HG02973 (cell line): ENCODE measurements at regions not wholly inside any gene's neighbourhood (a gene's known extent, or its start where the extent isn't known, plus 50 kb on each side); places are given as distances from the start of the nearest gene placed in this dataset.

ENCODE experiments used
- ATAC-seq: cut with Tn5 transposase; IDR thresholded peaks from one replicate; pipeline ENCODE4 v1.9.1; 2021; ENCODE audit warnings: moderate library complexity; ENCODE audit not compliant: unreplicated experiment

DNA sequence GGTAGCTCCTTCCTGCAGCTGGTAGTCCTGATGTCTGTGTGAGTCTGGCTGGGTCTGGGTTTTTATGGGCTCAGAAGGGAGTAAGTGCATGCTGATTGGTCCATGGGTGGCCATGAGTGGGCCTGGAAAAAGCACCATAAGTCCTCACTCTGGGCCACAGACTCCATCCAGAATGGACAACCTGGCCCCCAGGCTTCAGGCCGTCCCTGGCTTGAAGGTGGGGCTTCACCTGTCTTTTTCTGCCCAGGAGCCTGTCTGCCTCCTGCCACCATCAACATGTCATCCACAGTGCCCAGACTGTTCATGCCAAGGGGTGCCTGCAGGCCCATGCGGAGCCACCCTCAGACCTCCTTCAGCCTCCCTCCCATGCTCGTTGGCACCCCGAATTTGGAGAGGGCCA lies 620.0 kb downstream of the RAPGEF2 start:
- no peak for ATAC-seq

DNA sequence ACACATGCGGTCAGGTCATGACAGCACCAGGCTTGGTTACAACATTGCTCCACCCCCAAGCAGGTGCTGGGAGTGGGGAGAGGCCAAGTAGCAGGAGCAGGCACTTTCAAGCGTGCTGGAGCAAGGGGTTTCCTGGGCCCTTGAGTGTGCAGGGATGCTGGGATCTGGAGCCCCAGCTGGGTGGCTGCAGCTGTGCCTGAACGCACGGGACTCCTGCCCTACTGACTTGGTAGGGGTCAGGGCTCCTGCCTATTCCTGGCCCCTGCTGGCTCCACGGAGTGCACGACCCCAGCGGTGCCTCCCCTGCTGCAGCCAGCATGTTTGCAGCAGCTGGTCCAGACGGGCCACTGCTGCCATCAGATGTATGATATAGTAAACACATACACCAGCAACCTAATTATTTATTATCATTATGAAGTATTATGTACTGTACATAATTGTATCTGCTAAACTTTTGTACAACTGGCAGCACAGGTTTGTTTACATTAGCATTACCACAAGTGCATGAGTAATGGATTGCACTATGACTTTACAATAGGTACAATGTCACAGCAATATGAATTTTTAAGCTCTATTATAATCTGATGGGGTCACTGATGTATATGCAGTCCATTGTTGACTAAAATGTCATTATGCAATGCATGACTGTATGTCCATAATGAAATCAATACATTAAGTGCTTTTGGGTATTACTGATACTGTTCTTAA lies 620.6 kb downstream of the RAPGEF2 start:
- ATAC-seq, result no peak

DNA sequence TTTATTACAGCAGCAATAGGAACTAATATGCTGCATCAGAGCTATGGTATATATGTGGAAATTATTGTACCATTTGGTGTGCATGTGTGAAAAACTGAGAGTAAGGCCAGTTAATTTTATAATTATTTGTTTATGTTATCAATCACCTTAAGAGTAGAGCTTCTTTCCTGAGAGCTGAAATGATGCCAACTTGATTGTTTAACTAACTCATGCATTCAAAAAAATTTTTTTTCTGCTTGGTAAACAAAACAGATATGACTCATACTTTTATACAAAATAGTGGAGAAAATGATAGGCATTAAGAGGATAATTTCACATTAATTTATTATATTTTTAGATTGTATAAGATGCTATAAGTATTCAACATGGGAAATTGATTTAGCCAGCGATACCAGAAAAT lies 622.7 kb downstream of the RAPGEF2 start:
- ATAC-seq, result no peak

DNA sequence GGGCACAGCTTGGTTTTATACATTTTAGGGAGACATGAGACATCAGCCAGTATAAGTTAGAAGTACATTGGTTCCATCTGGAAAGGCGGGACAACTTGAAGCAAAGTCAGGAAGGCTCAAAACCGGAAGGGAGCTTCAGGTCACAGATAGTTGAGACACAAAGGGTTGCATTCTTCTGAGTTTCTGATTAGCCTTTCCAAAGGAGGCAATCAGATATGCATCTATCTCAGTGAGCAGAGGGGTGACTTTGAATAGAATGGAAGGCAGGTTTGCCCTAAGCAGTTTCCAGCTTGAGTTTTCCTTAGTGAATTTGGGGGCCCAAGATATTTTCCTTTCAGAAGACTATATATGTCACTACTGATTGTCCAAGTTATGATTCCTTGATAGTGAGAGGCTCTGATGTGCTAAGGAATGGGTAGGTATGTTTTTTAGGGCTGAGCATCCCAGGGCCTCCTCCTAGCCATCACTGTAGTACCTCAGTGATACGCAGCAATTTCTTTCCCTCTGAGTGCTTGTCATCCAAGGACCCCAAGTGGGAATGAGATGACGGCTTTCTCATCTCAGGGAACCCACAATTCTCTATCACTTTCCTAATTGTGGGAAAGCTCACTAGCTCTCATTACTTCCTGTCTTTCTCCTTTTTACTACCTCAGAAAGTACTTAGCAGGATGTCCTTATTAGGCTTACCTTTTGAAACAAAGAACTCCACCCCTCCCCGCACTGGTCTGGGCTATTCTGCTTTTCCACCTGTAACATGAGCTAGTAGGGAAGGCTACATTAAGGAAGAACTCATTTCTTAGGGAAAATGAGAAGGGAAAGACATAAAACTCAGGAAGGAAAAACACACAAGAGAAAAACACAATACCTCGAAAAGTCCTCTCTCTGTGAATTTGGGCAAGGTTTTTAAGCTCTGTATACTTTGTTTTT lies 632.7 kb downstream of the RAPGEF2 start:
- ATAC-seq, result no peak

DNA sequence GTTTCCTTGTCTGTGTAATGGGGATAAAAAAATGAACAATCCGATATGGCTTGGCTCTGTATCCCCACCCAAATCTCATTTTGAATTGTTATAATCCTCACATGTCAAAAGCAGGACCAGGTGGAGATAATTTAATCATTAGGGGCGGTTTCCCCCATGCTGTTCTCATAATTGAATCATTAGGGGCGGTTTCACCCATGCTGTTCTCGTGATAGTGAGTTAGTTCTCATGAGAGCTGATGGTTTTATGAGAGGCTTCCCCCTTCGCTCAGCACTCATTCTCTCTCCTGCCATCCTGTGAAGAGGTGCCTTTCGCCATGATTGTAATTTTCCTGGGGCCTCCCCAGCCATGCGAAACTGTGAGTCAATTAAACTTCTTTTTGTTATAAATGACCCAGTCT lies 633.5 kb downstream of the RAPGEF2 start:
- no peak for ATAC-seq

DNA sequence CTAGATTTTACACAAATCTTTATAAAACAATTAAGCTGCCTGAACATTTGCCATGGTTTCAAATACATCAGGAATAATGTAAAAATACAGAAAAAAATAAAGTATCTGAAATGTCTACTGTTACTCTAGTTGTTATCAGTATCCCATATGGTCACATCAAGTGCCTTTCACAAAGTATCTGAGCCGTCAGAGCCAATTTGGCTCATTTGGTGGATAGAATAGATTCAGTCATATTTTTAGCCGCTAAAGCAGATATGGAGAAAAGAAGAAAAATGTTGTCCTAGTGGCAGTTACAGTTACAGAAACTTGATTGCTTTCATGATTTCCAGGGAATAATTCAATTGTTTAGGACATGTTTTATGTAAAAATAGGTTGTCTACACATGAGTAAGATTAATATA lies 641.1 kb downstream of the RAPGEF2 start:
- ATAC-seq, result no peak

DNA sequence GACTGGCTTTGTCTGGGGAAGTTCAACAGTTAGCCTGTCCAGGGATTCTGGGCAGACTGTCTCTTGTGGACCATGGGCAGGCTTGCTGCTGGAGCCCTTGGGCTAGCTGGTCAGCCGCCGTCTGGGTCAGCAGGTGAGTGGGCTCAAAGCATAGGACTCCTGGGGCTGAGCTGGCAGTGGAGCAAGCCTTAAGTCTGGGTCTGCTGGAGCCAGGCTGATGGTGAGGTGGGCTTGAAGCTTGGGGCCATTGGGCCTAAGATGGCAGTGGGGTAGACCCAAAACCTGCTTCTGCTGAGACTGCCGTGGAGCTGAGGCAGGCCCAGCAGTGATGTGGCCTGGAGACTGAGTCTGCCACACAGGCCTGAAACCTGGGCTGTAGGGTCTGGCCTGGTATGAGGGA lies 645.1 kb downstream of the RAPGEF2 start:
- no peak for ATAC-seq

DNA sequence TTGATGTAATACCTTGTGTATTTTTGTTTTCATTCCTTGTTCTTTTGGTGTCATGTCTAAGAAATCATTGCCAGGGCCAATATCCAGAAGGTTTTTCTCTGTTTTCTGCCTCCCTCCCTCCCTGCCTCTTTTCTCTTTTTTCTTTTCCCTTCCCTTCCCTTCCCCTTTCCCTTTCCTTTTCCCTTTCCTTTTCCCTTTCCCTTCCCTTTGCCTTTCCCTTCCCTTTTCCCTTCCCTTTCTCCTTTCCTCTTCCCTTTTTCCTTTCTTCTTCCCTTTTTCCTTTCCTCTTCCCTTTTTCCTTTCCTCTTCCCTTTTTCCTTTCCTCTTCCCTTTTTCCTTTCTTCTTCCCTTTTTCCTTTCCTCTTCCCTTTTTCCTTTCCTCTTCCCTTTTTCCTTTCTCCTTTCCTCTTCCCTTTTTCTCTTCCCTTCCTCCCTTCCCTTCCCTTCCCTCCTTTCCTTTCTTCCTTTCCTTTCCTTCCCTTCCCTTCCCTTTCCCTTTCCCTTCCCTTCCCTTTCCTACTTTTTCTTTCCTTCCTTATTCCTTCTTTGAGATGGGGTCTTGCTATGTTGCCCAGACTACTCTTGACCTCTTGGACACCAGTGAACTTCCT lies 646.1 kb downstream of the RAPGEF2 start:
- no peak for ATAC-seq

DNA sequence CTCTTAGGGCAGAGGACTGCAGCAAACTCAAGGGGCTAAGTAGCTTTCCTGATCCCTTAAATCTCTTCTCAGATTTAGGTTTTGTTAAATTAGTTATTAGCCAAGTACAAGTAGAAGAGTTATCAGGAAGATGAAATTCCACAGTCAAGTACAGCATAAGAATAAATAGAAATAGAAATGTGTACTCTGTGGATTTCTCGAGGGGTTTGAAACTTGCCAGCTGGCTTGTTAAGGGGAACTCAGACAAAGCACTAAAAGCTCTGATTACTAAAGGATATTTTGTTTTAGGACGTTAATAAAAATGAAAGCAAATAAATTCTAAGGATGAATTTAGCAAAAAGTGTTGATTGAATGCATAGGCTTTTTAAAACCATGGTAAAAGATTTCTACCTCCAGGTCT lies 654.6 kb downstream of the RAPGEF2 start:
- ATAC-seq, result no peak

DNA sequence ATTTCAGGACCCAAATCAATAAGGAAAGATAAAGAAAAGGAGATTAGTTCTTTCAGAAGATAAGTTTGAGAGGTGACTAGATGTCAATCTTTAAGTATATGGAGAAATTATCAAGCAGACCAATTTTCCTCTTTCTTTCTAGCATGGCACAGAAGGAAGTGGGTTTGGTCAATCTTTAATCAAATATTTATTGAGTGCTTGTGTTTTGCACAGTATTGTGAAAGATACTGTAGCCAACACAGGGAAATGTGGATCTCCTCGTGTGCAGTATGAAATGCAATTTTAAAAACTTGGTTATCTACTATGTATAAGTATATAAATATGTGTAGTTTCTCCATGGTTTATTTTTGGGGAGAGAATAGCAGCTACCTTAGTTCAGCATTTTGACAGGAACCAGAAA lies 655.2 kb downstream of the RAPGEF2 start:
- ATAC-seq, result no peak

DNA sequence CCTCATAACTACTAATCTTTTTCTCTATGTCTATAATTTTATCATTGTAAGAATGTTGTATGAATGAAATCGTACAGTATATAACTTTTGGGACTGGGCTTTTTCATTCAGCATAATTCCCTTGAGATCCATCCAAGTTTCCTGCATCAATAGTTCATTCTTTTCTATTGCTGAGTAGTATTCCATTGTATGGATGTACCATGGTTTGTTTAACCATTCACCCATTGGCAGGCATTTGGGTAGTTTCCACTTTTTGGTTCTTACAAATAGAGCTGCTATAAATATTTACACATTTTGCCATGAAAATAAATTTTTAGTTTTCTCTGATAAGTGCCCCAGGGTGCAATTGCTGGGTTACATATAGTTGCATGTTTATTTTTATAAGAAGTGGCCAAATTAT lies 659.8 kb downstream of the RAPGEF2 start:
- no peak for ATAC-seq

DNA sequence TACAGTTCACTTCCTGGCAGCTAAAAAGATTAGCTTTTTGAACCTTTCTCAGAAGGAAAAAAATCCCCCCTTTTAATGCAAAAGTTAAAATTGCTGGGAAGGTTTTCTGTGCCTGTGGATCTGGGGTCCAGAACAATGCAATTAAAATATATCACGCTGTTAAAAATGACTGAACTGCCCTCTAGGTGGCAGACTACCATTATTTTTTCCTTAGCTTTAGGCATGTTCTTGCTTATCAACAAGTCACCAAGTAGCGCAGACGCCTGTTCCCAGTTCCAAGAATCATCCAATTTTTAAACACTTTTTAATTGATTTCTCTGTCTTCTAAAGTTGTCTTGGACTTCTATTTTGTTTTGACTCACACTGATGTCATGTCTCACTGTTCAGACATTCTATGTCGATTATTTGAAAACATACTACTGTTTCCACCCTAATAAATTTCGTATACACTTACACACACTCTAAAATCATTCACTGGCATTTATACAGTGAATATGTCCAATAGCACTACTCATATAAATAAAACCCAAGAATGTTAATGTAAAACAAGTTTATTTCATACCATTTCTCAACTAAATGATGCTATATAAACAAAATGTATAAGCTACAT lies 661.6 kb downstream of the RAPGEF2 start:
- peak; percentile 84 for ATAC-seq

DNA sequence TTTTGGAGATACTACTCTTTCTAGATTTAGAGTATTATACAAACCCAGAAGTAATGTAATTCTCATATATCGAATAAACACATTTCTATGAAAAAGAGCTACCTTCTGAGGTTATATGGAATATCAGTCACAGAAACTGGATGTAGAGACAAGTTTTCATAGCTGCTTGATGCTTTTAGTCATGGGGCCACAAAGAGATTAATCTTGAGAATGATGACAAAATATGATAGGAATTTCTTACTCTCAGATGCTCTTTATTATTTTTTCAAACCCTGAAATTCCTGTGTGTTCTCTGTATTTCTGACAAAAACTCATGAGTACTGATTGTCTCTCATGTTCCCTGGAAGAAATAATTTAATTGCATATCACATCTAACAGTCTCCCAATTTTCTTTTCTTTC lies 662.5 kb downstream of the RAPGEF2 start:
- ATAC-seq, result no peak

DNA sequence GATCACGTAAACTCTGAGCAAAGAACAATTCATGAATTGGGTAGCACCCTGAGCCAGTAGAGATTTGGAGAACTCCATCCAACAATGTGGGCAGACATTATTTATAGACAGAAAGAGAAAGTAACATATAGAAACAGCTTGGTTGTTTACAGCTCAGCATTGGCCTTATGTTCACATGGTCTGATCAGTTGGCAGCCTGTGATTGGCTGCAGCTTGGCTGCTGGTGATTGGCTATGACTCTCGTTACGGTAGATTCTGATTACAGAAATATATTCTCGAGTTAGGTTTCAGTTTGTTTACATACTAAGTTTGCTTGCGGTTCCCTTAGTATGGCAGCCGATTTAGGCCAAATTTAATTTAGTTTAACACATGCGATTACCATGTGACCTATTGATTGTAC lies 663.4 kb downstream of the RAPGEF2 start:
- ATAC-seq, result no peak

DNA sequence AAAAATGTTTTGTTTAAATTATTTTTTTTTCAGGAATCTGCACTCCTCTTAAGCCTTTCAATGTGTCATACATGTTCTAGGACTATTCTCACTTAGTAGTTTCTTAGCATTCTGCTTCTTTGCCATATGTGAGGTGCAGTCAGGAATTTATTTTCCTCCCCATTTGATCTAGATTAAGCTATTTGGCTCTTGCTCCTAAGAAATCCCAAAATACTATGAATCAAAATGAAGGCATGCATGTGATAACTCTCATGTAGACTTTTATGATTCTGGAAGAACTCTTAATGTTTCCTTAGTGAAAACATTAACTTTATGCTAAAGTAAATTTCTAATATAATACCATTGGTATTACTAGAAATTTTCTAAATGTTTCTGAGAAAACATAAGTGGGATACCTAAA lies 664.5 kb downstream of the RAPGEF2 start:
- ATAC-seq, result no peak

DNA sequence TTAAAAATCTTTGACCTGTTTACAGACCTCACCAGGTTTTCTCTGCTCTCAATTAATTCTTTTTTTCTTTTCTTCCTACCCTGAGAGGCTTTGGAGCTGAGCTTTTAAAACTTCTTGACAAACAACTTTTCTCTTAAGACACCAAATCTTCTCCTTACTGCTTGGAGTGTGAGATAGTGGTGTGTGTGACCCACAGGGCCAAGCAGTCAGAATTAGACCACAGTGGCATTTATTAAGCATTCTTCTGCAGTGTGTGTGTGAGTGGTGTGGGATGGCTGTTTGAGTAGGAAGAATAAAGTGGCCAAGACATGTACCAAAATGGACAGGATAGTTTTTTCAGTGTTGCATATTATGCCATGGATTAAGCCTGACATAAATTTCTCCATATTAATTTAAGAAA lies 665.1 kb downstream of the RAPGEF2 start:
- ATAC-seq, result no peak

DNA sequence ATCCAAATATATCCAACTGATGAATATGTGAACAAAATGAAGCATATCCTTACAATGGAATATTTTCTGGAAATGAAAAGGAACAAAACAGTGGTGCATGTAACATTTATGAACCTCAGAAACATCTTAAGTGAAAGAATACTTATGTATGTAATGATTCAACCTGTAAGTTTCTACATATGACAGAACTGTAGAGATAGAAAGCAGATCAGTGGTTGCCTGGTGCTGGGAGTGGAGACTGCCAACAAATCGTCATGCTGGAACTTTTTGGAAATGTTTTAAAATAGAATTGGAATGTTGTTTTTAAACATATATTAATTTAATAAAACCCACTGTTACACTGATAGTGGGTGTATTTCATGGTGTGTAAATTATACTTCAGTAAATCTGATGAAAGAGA lies 667.5 kb downstream of the RAPGEF2 start:
- no peak for ATAC-seq

DNA sequence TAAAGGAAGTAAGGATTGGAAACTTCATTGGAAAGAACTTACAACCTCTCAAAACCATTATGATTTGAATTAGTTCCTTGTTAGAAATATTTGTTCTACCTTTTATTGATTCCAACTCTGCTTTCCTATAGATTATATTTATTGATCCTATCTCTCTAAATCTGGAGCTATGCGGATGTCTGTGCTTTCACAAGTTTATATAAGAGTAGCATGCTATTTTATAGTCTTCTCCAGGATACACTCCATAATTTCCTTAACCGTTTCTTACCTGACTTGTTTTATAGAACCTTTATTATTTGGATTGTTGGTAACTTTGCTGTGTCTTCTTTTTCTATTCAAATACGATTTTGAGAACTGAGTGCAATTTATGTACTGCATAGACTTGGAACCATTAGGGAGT lies 668.1 kb downstream of the RAPGEF2 start:
- ATAC-seq, result no peak

DNA sequence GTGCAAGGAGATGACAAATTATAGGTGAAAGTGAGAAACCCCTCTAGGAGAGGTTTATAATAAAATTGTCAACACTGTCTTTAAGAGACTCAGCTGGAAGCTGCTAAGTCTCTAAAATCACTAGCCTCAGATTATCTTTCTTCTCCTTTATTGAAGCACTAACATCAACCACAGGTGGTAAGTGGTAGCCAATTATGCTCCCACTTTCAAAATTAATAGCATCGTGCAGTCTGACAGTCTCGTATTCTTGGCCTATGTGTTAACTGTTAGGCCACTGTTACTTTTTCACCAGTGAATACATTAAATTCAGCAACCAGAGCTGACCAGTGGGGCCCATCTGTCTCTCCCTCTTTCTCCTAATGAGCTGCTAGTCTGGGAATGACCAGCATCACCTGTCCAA lies 674.1 kb downstream of the RAPGEF2 start:
- ATAC-seq, result no peak

DNA sequence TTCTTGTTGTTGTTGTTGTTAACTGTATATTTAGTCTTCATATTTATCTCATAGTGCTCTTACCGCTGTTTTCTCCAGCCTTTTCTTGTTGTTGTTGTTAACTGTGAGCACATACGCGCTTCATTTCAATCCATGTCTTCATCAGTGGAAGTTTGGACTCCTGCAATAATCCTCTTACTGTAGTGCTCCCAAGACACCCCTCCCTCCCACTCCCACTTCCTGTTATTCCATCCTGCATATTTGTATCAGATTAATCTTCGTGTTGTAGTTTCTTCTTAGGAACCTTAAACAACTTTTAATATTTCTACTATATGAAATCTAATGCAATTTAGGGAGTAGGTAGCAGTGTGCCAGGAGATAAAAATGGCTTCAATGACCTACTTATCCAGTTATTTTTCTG lies 674.8 kb downstream of the RAPGEF2 start:
- no peak for ATAC-seq

DNA sequence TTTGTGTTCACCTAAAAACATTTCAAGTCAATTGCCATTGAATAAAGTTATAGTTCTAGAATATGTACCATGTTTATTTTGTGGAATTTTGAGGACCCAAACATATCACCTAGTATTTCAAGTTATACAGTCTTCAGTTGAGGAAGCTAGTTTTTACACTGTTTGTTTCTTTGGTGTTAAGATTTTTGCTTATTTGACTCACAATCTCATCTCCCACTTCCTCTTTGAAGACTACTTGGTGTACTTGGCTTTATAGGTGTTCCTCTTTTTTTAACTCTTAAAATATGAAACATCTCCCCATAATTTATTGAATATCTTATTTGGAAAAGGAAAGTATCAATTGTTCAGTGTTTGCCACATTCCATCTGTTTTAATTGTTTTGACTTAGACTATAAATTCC lies 675.4 kb downstream of the RAPGEF2 start:
- no peak for ATAC-seq

DNA sequence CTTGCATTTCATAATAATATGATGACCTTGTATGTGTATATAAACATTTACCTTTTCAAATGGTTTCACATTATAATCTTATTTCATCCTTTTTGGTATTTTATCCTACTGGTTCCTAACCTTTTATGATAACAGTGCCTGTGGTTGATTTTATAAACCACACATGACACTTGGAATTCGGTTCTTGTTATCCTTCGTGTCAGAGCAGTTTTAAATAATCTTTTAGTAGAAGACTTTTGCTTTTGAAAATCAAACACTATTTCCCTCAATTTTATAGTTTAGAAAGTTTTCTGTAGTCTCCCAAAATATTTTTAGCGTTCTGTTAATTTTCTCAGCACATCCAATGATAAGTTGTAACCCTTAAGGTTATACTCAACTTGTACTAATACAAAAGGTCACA lies 676.8 kb downstream of the RAPGEF2 start:
- no peak for ATAC-seq
